Lung microvascular endothelial cell (primary cell): ENCODE measurements at regions not wholly inside any gene's neighbourhood (a gene's known extent, or its start where the extent isn't known, plus 50 kb on each side); places are given as distances from the start of the nearest gene placed in this dataset.

Experiments used
- DNase-seq, 2 donors: peaks; one replicate each; pipeline versions ENCODE4 v3.0.0 to v3.0.0-alpha.2; 2010; ENCODE audit warnings: low read depth in 2 of 2

DNA sequence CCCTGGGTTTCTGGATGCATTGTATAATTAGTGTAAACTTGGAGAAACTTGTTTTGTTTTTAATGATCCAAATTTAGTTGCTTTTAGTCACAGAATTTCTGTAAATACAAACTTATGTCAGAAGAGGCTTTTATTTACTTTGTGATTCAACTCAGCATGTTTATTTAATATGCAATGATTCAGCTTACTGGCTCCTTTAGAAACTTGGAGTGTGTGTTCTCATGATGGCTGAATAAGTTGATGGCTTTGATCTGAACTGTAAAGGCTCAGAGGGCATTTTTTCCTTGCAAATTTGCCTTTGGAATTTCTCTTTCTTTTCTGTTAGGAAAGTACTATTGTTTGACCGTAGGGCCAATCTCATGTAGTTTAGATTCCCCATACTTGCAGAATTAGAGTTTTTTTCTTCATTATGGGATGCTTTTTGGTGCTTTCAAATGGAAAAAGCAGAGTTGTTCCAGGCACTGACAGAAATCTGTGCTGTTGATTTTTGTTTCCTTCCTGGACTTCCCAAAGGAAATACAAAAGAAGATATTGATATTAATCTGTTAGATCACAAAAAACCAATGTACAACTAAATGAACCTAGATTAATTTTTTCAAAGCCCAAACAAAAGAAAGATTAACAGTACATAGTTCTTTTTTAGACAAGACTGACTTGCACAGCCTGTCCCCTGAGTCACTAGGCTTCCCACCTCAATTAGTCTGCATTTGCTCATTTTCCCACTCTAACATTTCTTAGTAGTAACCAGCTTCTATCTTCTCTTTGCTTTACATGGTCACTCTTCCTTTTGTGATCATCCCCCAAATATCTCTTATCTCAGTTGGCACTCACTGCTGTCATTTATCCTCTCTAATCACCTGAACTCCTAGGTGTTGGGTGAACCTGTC is 96.8 kb upstream of the AGR3 start:
- peak; percentile 58 to 60 for DNase-seq

GRCh38 chr7:16980539-16980938 is 98.8 kb upstream of the AGR3 start:
- no peak for DNase-seq

DNA sequence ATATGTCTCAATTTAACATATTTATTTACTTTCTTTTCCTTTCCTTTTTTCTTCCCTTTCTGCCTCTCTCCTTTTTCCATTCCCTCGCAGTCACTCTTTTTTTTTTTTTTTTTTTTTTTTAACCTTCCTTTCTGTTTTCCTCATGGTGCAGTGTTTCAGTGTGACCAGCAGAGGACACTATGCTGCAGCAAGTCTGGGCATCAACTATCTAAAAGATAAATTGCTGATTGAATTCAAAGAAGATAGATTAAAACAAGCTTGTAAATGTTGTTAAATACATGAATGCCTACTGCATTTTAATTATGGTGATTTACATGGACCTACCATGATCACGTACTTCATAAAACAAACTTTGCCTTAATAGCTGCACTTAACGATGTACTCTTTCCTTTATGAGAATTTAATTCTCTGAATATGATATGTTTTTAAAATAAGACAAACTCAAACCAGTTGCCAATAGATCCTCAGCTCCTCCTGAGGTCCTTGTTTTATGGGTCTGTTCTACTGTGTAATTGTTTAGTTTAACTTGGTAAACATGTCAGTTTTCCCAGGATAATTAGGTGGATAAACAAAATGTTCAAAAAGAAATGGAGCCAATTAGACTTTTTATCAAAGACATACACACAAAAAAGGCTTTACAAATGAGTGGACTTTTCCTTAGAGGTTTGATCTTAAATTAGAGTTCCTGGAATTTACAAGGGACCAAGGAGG is 101.0 kb upstream of the AGR3 start:
- DNase-seq, result peak; percentile 71 to 81

DNA sequence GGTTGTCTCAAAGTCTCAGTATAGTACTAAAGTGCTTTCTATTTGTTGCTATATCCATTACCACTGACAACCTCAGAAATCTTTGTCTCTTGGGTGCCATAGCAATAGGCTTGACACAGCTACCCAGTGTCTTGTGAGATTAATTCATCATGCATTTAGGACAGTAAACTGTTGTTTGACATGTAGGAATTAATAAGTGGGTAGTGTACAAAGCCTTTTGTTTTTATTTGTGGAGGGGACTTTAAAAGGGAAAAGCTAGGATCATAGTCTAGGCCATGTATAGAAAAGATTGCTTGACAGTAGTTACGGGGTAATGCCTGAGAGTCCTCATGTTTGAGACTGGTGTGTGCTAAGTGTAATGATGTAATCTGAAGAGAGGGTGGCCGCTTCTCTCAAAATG is 102.6 kb upstream of the AGR3 start:
- DNase-seq, result no peak

- DNase-seq, result no peak
Measured at GRCh38 chr7:16985621-16986020, 103.8 kb upstream of the AGR3 start.

GRCh38 chr7:16986755-16987154 is 105.0 kb upstream of the AGR3 start:
- DNase-seq, result peak in 1 of 2 donors; percentile 24

DNA sequence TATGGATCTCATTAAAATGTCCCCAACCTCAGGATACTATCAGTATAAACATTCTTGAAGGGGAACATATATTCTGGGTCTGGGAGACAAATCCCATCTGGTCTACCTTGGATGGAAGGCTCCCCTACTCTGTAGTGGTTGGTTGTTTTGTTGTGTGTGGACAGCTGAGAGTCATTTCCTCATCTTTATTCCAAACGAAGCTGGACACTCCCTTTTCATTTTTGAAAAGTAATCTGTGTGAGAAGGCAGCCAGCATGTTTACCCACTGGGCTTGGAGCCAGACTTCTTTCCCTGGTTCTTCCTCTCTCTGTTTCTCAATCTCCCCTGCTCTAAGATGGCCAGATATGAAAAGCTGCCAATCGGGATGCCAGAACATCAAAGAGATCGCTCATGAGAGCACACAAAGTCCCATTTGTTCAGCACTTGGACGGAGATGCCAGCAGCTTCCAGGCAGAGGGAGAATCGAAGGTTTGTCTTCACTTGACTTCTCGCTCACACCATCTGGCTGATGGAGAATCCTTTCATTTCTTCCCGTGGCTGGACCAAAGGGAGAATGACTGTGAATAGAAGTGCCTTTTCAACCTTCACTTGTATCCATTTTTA is 108.1 kb upstream of the AGR3 start:
- DNase-seq, result peak; percentile 57 to 75

GRCh38 chr7:16991551-16991950 is 109.8 kb upstream of the AGR3 start:
- no peak for DNase-seq

DNA sequence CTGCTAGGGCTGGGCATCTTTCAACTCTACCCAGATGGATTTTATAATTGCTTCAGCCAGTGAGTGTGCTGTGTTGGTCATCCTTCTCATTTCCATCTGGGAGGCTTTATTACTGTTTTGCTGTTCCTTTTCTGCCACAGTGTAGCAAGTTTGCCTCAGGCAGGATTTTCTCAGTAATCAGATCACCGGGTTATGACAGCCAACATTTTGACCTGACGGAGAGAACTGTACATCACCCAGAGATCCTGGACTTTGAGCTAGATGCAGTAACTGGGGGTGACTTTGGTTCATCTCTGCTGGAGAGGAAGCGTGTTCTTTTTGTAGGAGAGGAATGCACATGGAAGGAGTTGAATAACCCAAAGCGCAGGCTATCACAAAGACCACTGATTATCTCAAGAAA is 111.8 kb upstream of the AGR3 start:
- no peak for DNase-seq

GRCh38 chr7:16998481-16999051 is 116.8 kb upstream of the AGR3 start:
- no peak for DNase-seq

- no peak for DNase-seq
Measured at GRCh38 chr7:16999541-17000267, 117.9 kb upstream of the AGR3 start.

DNA sequence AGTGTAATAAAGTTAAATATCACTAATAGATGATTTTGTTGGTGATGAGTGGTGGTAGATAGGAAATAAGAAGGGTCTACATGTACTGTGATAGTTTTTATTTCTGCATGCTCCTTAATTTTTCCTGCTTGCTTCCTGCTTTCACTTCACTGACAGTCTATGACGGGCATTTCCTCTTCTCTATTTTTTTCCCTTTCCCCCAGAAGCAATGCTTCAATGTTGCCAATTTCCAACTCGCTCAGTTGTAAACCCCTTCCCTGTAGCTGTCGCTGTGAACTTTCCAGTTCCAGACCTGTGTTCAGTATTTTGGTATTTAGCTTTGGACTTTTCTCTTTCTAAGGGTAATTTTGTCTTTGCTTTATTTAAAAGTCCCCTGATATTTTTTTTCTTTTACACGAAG is 123.5 kb upstream of the AGR3 start:
- DNase-seq, result peak; percentile 19 to 89

- DNase-seq, result no peak
Measured at GRCh38 chr7:17007841-17008240, 126.1 kb upstream of the AGR3 start.

DNA sequence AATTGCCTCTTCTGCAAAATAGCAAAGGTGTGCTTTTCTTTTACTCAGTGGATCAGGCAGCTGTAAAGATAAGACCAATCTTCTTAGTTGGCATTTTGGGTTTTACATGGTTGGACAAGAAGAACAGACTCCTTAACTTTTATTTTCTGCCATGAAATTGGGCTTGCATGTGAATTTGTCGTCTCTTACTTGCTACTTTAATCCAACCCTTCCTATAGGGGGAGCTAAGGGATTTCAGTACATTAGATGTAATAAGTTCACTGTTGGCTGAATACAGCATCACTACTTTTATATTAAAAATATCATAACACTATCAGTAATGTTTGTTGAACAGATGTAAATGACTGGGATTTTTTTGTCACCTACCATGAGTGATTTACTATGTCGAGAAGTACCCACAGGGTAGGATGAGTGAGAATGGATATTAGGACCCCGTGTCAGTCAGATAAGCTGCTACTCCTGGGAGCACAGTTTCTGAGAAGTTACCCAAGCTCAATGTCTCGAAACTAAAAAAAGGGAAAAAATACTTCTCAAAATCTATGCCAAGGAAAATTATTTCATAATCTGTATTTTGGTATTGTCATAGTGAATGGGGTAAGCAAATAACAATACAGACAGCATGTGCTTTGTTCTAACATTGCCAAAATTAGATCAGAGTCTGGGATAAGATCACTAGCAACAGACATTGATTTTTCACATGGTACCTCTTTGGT is 127.4 kb upstream of the AGR3 start:
- DNase-seq, result peak; percentile 65 to 79

DNA sequence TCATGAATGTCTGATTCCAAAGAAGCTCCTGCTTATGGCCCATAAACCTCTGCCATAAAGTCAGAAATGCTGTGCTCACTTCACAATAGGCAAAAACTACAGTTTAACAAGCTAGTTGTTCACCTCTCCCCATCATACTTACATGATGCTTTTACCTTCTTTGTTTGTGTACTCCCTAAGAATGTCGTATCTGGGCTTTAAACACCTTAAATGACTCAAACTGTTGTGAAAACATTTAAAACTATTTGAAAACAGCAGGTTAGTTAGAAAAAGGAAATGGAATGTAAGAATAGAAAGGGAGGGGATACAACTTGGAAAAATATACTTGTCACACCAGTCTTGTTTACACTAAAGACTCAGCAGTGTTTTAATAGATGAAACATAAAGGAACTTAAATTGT is 128.2 kb upstream of the AGR3 start:
- DNase-seq, result no peak

DNA sequence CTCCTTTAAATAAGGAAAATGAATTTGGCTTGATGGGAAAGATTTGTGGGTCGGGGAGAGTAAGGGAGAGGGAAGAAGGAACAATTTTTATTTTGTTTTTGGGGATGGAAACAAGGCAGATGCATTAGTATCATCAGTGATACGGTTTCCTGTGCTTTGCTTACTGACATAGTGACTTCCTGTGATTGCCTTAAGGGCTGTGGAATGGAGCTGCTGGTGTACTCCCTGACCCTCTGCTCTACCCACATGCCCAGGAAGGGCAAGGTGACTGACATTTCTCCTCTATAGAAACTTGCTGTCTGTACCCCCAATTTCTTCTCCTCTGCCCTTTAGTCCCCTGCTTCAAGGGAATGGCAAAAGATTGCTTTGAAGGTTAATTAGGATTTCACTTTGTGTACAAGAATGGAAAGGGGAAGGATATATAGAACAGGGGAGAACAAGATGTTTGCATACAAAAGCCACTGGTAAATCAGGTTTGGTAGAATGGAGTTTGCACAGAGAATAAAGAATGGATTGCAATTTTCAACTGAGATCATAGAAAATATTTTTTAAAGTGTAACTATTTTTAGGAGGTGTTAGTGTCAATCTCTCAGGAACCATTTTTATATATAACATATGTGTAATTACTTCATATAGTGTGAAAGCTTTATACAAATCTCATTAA is 129.0 kb upstream of the AGR3 start:
- DNase-seq, result no peak

GRCh38 chr7:17013204-17013603 is 131.4 kb upstream of the AGR3 start:
- no peak for DNase-seq

DNA sequence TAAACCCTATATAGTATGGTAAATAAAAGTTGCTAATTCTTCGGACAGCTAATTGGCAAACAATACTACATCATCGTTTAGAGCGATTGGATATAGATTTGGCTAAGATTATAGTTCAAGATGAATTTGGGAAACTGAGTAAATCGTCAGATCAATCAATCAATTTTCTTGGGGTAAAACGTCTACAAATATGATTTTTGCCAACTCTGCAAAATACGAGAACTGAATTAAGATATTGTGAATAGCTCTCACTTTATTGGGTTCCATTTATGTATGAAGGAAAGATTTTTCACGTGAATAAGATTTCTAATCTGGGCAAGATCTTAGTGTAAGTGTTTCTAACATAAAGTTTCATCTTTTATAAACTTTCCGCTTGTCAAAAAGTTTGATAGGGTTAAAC is 132.9 kb upstream of the AGR3 start:
- no peak for DNase-seq

GRCh38 chr7:17015598-17016031 is 133.8 kb upstream of the AGR3 start:
- no peak for DNase-seq

DNA sequence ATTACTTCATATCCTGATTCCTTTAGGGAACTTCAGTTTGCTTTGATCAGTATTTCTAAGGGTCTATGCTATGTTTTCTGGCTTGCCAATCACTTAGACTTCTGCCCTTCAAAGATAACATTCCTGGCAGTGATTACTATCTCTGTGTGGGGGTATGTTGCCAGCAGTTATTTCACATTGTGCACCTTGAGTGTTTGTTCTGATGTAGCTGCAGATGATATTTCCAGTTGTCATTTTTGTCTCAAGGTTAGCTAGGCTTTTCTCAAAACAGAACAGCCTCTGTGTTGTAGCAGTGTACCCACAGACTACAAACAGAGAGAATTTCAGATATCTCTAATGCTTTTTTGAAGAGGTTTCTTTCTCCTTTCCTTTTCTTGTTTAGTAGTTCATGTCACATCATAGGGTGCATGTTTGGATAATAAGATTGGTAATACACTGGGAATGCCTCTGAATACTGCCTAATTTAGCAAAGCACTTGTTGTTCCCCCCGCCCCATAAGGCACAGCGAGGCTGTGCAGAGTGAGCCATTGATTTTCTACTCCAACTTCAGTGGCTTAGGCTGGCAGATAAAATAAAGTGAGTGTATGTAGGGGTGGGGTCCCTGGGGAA is 134.7 kb upstream of the AGR3 start:
- DNase-seq, result no peak
